HG02885 (cell line): ENCODE measurements at regions not wholly inside any gene's neighbourhood (a gene's known extent, or its start where the extent isn't known, plus 50 kb on each side); places are given as distances from the start of the nearest gene placed in this dataset.
"Not testable (repeated sequence)": the region's sequence is repeated elsewhere in the genome, so short reads cannot be mapped to it uniquely, and the experiment has no call there.

Experiments used
- ATAC-seq: cut with Tn5 transposase; IDR thresholded peaks from one replicate; pipeline ENCODE4 v1.9.1; 2021; ENCODE audit warnings: mild to moderate bottlenecking; ENCODE audit not compliant: unreplicated experiment, poor library complexity

DNA sequence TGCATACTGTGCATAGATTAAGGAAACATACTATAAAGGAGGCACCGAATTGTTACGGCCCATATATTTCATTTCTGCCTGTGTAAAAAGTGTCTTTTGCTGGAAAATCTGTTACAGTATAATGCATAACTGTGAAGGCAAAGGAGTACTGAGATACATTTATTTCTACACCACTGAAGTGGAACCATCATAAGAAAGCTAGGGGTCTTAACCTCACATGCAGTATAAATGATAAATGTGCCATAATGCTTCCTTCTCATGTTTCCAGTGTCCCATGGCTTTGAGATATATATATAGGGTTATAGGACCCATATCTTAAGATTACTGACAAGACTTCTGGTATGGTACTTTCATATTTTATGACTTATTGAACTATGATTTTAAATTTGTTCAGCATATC is 713.8 kb upstream of the PABPC4L start:
- ATAC-seq: no peak

DNA sequence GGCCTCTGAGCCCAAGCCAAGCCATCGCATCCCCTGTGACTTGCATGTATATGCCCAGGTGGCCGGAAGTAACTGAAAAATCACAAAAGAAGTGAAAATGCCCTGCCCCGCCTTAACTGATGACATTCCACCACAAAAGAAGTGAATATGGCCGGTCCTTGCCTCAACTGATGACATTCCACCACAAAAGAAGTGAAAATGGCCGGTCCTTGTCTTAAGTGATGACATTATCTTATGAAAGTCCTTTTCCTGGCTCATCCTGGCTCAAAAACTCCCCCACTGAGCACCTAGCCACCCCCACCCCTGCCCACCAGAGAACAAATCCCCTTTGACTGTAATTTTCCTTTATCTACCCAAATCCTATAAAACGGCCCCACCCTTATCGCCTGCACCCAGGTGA is 712.7 kb upstream of the PABPC4L start:
- ATAC-seq: not testable (repeated sequence)

DNA sequence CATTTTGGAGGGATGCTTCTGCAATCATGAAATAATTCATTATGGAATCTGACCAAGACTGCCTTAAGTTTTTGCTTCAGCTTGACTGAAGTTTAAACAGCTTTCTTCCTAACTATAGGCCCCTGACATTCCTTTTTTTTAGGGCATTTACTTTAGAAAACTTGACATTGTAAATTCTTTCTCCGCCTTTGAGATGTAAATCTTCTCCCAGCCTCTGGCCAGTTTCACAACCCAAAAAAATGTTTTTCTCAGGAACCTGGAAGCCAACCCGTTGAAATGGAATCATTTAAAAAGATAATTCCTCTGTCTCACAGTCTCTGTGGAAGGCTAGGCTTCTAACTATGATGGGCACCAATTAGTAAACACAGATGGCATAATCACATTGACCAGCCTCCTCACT is 710.4 kb upstream of the PABPC4L start:
- ATAC-seq: no peak

DNA sequence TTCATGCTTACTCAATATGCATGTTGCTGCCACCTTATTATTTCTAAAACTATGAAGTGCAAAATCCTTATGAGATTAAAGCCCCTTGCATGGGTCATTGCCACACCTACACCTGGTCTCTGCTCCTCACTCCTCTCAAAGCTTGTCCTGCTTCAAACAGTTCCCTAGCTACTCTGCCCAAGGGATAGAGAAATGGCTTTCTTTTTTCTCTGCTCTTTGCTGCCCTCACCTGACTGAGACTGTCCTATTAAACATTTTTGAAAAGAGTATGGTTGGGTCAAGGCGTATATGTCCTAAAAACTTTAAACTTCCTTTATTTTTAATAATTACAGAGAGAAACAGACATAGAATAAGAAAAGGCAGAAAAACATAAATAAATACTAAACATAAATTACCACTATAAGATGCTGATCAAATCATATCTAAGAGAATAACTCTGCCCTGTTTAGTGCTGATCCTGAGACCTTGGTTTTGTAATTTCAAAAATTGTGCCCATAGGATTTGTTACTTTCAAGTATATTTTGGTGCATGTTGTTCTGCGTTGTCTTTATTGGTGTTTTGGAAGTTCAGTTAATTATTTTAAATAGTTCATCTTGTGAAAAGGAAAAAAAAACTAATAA is 704.9 kb upstream of the PABPC4L start:
- ATAC-seq: peak; percentile 44

DNA sequence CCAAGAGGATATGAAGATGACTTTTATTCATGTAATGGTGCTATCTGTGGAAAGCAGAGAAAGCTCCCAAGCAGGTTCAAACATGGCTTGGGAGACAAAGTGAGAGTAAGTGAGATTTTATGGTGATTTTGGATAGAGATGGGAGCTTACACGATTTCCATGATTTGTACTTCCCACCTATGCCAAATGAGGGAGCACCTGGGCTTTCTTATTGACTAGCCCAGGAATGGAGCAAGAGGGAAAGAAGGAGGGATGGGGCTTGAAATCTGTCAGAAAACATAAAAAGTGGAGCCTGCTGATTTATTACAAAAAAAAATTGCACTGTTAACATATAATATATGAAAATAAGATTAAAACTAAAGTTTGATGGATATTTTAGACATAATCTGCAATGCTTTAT is 703.5 kb upstream of the PABPC4L start:
- no peak for ATAC-seq

DNA sequence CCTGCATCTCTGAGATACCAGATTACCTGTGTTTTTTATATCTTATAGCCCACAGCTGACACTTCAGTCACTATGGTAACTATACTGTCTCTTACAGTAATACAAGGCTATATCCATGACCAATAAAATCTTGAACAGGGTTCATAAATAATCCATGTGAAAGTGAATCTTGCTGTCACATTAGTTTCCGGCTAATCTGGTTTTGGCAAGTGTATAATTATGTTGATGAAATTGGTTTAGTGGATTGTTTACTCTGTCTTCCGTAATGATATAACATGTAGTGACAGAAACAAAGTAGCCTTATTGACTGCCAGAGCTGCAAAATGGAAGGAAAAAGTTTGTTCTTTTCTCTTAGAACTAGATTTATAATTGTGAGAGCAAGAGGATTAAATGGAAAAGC is 686.6 kb upstream of the PABPC4L start:
- no peak for ATAC-seq

DNA sequence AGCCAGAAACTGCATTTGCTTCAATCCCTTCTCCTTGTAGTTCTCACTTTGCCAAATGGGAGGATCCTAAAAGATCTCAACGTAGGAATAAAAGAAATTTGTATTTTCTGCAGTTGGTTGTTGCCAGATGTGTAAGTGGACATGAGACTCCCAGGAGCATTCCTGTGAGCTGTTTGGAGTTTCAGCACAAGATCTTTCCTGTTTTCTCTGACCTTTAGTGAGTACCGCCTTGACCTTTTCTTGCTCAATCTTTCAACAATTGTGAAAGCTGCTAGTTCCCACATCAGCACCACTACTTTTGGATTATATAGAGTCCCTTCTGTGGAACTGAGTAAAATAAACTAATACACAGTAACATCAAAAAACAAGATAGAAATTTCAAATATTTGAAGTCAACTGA is 683.8 kb upstream of the PABPC4L start:
- no peak for ATAC-seq

DNA sequence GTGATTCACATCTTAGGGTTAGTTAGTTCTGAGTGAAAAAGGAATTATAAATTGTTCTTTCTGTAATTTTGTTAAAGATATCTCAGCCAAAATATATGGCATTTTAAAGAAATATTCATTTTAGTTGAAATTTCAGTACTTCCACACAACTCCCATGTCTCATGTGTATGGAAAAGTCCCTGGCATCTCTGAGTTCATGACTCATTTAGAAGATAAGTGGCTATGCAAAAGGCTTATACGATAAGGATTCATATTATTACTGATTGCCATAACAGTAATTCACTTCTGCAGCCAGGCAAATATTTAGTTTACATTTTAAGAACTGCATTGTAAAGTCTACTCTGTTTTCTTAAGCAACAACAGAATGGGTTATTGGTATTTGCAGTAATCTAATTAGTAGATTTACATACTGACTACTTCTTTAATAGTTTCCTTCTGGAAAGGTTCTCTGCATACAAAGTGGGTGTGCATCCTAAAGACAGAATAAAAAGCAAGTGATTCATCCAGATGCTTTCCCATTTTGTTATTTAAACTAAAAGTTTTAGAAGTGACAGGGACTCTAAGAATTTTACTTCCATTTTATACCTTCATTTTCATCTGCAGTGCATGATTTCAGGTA is 682.4 kb upstream of the PABPC4L start:
- ATAC-seq: no peak

DNA sequence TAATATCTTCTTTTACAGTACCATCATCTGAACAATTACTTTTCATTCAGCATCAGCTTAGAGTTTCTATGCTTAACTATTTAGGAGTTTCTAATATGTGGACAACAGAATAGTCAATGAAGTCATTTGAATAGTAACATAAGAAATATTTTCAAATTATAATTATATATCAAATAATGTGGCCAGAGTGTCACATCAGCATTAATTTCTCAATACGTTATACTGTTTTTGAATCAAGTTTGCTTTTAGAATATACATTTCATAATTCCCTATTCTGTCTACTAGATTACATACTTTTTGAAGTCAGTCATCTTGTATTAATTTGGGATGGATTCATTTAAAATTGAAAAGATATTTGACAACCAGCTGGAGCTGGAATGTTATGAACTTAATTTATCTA is 677.4 kb upstream of the PABPC4L start:
- ATAC-seq: no peak

DNA sequence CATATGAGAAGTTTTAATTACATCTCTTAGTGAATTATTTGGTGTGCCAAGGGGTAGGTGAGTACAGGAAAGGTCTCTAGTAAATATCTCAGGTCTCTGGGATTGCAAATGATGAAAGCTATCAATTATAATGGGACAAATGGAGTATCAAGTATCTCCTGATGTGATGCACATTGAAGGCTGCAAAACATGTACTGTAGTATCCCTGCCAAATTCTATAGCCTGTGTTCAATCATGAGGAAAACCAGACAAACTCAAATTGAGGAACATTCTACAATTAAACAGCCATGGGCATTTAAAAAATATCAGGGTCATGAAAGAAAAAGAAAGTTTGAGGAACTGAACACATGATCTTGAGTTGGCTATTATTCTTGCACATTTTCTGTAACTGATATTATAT is 665.4 kb upstream of the PABPC4L start:
- ATAC-seq: no peak

DNA sequence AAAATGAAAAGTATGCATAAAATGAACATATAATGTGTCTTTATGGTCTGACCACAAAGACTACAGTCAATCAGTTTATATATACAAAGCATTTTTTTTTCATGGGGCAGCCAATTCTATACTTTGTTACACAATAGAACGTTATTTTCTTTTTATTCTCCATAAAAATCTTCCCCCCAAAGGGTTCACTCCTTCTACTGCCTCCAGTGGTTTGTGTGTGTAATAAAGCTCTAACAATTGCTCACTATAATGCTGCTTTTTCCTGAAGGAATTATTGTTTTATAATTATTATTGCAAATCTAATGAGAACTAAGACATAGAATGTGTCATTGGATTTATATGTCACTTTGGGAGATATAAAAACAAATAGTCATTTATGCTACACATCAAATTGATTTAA is 664.1 kb upstream of the PABPC4L start:
- no peak for ATAC-seq

DNA sequence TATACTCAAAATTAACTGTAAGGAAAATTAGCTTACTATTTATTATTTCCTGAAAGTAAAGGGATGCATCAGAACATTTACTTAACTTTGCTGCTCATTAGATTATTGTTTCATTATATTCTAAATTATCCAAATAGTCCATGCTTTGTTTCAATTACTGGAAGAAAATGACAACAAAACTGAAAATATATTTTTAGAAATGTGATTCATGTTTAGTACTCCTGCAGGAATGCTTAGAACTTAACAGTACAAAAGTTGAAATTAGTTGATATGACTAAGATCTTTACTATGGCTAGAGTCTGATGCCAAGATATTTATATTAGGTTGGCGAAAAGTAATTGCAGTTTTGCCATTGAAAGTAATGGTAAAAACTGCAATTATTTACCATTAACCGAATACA is 660.5 kb upstream of the PABPC4L start:
- no peak for ATAC-seq

DNA sequence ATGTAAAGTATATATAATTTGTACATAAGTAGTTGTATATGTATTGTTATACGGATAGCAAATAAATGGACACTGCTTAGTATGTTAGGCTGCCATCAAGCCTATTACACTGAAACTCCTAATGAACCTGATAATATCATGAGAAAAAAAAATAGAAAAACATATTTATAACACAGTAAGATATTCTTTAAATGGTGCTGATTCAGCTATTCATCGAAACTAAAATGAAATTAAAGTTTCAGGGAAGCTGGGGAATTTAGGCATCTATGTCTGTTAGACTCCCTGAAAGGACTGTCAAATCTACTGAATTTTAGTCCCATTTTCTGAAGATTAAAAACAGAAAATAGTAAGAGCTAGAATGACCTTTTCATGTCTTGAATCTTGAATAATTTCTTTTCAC is 647.1 kb upstream of the PABPC4L start:
- no peak for ATAC-seq

DNA sequence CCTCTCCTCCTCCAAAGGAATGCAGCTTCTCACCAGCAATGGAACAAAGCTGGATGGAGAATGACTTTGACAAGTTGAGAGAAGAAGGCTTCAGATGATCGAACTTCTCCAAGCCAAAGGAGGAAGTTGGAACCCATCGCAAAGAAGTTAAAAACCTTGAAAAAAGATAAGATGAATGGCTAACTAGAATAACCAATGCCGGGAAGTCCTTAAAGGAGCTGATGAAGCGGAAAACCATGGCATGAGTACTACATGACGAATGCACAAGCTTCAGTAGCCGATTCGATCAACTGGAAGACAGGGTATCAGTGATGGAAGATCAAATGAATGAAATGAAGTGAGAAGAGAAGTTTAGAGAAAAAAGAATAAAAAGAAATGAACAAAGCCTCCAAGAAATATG is 629.2 kb upstream of the PABPC4L start:
- ATAC-seq: not testable (repeated sequence)

DNA sequence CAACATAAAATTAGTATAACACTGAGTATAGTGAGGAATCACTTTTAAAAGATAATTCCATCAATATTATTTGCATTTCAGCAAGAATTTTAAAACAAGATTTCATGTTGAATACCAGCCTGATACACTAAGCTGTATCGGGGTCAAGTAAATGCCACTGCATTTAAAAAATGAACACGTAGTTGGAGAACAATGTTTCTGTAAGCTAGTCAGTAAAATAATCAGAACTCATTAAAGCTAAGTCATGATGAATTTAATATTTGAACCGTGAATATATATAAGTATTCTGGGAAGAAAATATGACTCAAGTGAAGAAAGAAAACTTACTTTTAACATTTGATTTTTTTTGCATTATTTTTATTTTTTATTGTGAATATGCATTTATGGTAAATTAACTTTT is 611.0 kb upstream of the PABPC4L start:
- ATAC-seq: no peak

DNA sequence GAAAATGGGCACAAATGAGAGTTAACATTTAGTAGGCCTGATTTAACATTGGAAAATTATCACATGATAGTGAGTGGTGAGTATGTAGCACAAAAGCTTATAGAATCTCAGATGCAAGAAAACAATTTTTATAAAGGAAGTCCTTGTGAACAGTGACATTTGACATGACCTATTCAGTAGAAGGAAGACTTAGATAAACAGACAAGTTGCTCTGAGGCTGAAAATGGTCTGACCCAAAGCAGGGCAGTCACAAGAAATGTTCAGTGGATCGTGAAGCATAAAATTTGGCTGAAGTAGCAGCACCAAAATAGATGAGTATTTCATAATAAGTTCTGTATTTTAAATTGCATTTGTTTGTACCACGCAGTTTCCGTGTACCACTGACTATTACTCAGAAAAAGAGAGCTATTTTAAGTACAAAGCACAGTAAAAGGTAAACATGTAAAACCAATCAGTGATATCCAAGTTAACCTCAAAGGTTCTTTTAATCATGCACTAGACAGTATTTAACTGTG is 605.7 kb upstream of the PABPC4L start:
- ATAC-seq: no peak

DNA sequence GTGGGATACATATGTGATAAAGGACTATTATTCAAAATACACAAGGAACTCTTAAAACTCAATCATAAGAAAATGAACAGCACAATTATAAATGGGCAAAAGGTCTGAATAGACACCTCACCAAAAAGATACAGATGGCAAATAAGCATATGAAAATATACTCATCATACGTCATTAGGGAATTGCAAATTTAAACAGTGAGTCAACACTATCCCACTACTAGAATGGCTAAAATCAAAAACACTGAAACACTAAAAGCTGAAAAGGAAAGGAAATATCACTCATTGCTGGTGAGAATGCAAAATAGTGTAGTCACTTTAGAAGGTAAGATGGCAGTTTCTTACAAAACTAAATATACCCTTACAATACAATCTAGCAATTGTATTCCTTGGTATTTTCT is 597.0 kb upstream of the PABPC4L start:
- ATAC-seq: no peak

DNA sequence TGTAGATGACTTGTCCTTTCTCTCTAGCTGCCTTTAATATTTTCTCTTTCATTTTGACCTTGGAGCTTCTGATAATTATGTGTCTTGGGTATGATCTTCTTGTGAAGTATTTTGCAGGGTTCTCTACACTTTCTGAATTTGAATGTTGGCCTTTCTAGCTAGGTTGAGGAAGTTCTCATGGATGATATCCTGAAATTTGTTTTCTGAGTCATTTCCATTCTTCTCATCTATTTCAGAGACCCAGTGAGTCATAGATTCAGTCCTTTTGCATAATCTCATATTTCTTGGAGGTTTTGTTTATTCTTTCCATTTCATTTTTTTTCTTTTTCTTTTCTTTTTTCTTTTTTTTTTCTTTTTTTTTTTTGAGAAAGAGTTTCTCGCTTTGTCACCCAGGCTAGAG is 585.7 kb upstream of the PABPC4L start:
- ATAC-seq: no peak

DNA sequence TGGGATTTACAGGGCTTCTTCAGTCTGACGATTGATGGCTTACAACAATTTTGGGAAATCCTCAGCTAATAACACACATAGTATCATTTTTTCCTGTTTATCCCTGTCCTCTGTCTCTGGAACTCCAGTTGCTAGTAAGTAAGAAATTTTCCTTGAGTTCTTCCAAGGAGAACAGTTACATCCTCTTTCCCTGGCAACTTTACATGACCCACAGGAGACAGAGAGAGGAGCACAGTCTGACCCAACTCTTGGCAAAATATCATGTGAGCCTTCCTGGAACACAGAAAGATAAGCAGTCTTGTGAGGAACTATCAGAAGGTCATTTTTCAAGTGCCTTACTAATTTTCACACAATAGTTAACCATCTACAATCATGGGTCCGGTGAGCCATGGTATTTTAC is 578.7 kb upstream of the PABPC4L start:
- no peak for ATAC-seq

DNA sequence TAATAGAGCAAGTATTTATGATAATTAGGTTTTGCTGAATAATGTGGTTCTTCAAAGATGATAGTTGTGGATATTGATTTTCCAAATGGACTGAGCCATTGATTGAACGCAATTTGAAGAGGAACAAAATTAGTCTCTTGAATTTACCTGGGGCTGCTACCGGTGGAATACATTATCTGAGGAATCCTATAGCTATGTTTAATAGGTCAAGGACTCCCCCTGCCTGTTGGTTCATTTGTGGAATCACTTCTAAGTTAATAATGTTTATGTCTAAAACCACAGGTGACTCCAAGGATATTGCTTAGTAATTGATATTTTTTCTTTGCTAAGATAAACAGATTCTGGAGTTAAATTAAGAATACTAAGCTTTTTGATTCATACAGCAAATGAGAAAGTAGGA is 576.0 kb upstream of the PABPC4L start:
- ATAC-seq: no peak

DNA sequence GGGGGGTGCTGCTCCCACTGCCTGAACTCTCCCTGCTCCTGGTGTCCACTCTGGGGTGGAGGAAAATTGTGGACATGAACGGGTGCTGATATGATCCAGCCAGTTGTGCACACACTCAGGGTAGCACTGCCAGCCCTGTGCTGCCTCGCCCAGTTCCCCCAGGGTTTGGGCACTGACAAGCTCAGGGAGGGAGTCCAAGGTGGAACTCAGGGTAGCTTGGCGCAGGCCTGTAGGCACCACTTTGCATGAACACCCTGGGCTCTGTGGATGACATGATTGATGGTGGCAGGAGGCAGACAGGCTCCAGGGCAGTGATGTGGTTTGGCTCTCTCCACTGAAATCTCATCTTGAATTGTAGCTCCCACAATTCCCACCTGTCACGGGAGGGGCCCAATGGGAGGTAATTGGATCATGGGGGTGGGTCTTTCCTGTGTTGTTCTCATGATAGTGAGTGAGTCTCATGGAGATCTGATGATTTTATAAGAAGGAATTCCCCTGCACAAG is 572.0 kb upstream of the PABPC4L start:
- no peak for ATAC-seq

DNA sequence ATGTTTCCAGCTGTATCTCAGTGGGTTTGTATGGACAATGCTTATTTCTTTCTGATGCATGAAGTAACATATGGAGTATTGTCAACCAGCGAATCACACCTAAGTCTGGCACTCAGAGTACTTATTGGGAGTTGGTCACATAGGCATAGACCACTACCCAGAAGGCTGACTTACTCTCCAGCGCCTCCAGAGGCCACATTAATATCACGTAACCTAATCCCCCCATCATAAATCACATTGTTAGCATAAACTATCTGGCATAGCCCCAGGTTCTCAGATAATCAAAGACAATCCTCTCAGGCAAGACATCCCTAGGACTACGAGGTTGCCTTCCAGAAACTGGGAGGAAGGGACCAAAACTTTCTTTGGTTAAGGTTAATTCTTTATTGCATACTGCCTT is 560.5 kb upstream of the PABPC4L start:
- ATAC-seq: peak; percentile 48
